Calu3 (cell line): ENCODE measurements at regions not wholly inside any gene's neighbourhood (a gene's known extent, or its start where the extent isn't known, plus 50 kb on each side); places are given as distances from the start of the nearest gene placed in this dataset.

ENCODE experiments used
- BruUV-seq: library from RNA; stranded (reverse); fragments of 400-500 nt; replicated peaks from 2 replicates; lab custom pipeline; 2021; lab: Mats Ljungman, UMichigan
- CTCF ChIA-PET: fragments of 300-600 bp; sonication (Branson Sonifier 250); formaldehyde crosslinking; loops from one replicate; lab custom pipeline; 2022; ENCODE audit warnings: antibody characterized with exemption; lab: Charles Lee
- DNase-seq: peaks from one replicate; pipeline ENCODE4 v3.0.0; 2022
- H3K27ac Mint-ChIP-seq: one replicate; pipeline ENCODE4 v1.8.0; 2022; ENCODE audit warnings: mixed read lengths; ENCODE audit not compliant: unreplicated experiment
- H3K27me3 Mint-ChIP-seq: one replicate; pipeline ENCODE4 v1.8.0; 2022; ENCODE audit warnings: mixed read lengths; ENCODE audit not compliant: unreplicated experiment
- H3K36me3 Mint-ChIP-seq: one replicate; pipeline ENCODE4 v1.8.0; 2022; ENCODE audit warnings: mild to moderate bottlenecking, moderate library complexity, mixed read lengths; ENCODE audit not compliant: insufficient read depth, unreplicated experiment
- H3K4me1 Mint-ChIP-seq: one replicate; pipeline ENCODE4 v1.8.0; 2022; ENCODE audit warnings: mild to moderate bottlenecking, low read depth, mixed read lengths; ENCODE audit not compliant: unreplicated experiment
- H3K4me3 Mint-ChIP-seq: one replicate; pipeline ENCODE4 v1.8.0; 2022; ENCODE audit warnings: mild to moderate bottlenecking, low read depth, moderate library complexity, mixed read lengths; ENCODE audit not compliant: unreplicated experiment
- H3K9me3 Mint-ChIP-seq: one replicate; pipeline ENCODE4 v1.8.0; 2022; ENCODE audit warnings: low read depth, mixed read lengths; ENCODE audit not compliant: unreplicated experiment
- intact Hi-C: fragments of 100-400 bp; cut with micrococcal nuclease; formaldehyde crosslinking; loops from one replicate; pipeline ENCODE4 v1.10.0; 2022; ENCODE audit not compliant: unreplicated experiment
- TF ChIP-seq, protein P1 (sequence below): fragments of 200-600 bp; IDR thresholded peaks from one replicate; pipeline ENCODE4 v1.8.0; 2022; ENCODE audit warnings: antibody characterized with exemption; ENCODE audit not compliant: unreplicated experiment

DNA sequence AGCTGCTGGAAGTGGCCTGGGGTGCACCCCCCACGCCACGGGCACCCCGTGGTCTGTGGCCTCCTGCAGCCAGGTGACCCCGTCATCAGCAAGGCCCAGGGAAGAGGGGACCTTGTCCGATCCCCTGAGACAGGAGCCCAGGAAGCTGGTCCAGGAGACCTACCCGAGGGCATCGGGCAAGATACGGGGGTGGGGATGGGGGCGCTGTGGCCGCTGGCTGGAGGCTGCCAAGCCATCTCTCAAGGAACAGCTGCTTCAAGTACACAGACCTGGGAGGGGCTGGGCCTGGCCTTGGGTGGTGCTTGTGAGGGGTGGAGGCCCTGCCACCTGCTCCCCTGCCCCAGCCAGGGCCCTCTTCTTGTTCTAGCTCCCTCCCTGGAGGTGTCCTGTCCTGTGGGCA lies 1272.1 kb downstream of the BRD1 start:
- Mint-ChIP-seq H3K4me1 (no peaks in the 10 kb centered on the region), H3K9me3 (peaks cover 6% of the 10 kb centered on the region), H3K27me3 (no peaks in the 10 kb centered on the region), H3K27ac (no peak overlapping the region), H3K4me3 (no peak overlapping the region), H3K36me3 (peaks cover 5% of the 10 kb centered on the region)
- CTCF ChIA-PET: no interaction called here
- no TSS peak for BruUV-seq
- intact Hi-C loops: no loop called here
- DNase-seq: no peak
- TF ChIP-seq, protein P1, sequence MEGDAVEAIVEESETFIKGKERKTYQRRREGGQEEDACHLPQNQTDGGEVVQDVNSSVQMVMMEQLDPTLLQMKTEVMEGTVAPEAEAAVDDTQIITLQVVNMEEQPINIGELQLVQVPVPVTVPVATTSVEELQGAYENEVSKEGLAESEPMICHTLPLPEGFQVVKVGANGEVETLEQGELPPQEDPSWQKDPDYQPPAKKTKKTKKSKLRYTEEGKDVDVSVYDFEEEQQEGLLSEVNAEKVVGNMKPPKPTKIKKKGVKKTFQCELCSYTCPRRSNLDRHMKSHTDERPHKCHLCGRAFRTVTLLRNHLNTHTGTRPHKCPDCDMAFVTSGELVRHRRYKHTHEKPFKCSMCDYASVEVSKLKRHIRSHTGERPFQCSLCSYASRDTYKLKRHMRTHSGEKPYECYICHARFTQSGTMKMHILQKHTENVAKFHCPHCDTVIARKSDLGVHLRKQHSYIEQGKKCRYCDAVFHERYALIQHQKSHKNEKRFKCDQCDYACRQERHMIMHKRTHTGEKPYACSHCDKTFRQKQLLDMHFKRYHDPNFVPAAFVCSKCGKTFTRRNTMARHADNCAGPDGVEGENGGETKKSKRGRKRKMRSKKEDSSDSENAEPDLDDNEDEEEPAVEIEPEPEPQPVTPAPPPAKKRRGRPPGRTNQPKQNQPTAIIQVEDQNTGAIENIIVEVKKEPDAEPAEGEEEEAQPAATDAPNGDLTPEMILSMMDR: no peak

DNA sequence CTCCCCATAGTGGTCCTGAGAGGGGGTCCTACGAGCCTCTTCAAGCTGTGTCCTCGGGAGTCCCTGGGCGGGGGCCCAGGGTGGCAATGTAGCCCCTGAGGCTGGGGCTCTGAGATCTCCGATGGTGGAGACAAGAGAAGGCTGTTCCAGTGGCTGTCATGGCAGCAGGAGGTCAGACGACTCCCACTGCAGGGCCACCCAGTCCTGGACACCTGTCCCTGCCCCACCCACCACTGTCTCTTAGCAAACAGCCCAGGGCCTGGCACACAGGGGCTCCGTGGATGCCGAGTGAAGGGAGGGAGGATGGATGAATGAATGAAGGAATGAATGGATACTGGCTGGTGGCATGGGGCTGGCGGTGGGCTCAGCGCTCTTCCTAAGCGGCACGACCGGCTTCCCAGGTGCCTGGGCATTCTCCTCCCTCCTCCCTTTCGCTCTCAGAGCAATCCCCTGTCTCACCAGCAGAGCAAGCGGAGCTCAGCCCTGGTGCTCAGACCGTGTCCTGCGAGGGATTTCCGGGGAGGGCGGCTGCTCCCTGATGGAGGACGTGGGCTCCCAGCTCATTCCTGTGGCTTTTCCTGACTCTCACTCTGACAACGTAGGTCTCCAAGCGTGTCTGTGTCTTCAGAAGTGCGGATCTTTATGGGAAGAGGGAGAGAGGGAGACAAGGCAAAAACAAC lies 1272.6 kb downstream of the BRD1 start:
- H3K27ac Mint-ChIP-seq: no peak overlapping the region
- no peaks in the 10 kb centered on the region for H3K4me1 Mint-ChIP-seq
- CTCF ChIA-PET: no interaction called here
- H3K9me3 Mint-ChIP-seq: peaks cover 6% of the 10 kb centered on the region
- intact Hi-C loops: no loop called here
- no peaks in the 10 kb centered on the region for H3K27me3 Mint-ChIP-seq
- H3K4me3 Mint-ChIP-seq: no peak overlapping the region
- H3K36me3 Mint-ChIP-seq: peaks cover 5% of the 10 kb centered on the region
- TF ChIP-seq, protein P1: no peak
- BruUV-seq: no TSS peak
- no peak for DNase-seq

DNA sequence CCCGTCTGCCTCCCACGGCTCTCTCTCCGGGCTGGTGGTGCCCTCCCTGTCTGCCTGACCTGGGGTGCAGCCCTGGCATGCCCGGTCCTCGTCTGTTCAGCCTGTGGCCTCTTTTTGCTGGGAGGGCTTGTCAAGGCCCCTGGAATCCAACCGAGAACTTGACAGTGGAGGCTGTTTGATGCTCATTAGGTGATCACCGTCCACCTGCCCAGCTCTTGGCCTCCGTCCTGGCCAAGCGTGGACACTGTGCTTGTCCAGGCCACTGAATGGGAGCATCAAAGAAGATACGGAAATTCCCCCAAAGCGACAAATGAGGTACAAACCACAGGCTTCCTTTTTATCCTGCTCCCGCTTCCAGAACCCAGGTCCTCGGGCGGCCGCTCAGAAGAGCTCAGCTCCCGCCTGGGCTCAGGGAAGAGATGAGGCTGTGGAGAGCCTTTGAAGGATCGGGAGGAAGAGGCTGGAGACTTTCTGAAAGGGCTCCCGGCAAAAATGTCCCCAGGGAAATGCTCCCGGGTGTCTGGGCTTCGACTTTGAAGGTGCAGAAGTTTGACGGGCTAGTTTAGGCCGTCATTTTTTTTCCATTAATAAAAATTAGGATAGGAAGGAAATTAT lies 1273.9 kb downstream of the BRD1 start:
- peaks cover 6% of the 10 kb centered on the region for H3K9me3 Mint-ChIP-seq
- no TSS peak for BruUV-seq
- CTCF ChIA-PET: no interaction called here
- DNase-seq: no peak
- H3K27ac Mint-ChIP-seq: no peak overlapping the region
- no peak overlapping the region for H3K4me3 Mint-ChIP-seq
- no peaks in the 10 kb centered on the region for H3K27me3 Mint-ChIP-seq
- intact Hi-C loops: no loop called here
- H3K4me1 Mint-ChIP-seq: no peaks in the 10 kb centered on the region
- H3K36me3 Mint-ChIP-seq: peaks cover 5% of the 10 kb centered on the region
- TF ChIP-seq, protein P1: no peak

DNA sequence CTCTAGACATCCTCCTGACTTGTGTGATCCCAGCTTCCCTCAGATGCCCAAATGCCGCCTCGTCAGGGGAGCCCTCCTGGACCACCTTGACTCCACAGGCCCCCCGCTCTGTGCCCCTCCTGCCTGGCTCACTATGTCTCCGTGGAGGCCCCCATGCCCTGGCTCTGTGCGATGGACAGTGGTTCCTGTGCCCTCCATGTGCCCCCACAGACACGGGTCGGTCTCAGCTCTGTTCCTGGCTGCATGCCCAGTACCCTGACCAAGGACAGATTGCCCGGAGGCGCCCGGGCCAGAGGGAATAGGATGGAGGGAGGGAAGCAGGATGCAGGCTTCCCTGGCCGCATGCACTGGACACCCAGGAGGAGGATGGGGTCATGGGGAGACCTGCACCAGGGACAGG lies 1274.6 kb downstream of the BRD1 start:
- BruUV-seq: no TSS peak
- TF ChIP-seq, protein P1: no peak
- no peak overlapping the region for H3K27ac Mint-ChIP-seq
- peaks cover 1% of the 10 kb centered on the region for H3K9me3 Mint-ChIP-seq
- peaks cover 5% of the 10 kb centered on the region for H3K36me3 Mint-ChIP-seq
- no peaks in the 10 kb centered on the region for H3K4me1 Mint-ChIP-seq
- DNase-seq: no peak
- H3K4me3 Mint-ChIP-seq: no peak overlapping the region
- no peaks in the 10 kb centered on the region for H3K27me3 Mint-ChIP-seq
- CTCF ChIA-PET: no interaction called here
- intact Hi-C loops: no loop called here
